D341Med (cell line): ENCODE measurements at regions not wholly inside any gene's neighbourhood (a gene's known extent, or its start where the extent isn't known, plus 50 kb on each side); places are given as distances from the start of the nearest gene placed in this dataset.
"Not testable (repeated sequence)": the region's sequence is repeated elsewhere in the genome, so short reads cannot be mapped to it uniquely, and the experiment has no call there.

Experiments
- DNase-seq: peaks from one replicate; pipeline ENCODE4 v3.0.0; 2012; ENCODE audit warnings: low spot score

- no peak for DNase-seq
Measured at GRCh38 chr6:74715355-74716085, 490.3 kb downstream of the COL12A1 start.

GRCh38 chr6:74713941-74714340 is 491.9 kb downstream of the COL12A1 start:
- no peak for DNase-seq

- no peak for DNase-seq
Measured at GRCh38 chr6:74705451-74705850, 500.4 kb downstream of the COL12A1 start.

- not testable (repeated sequence) for DNase-seq
Measured at GRCh38 chr6:74704540-74704939, 501.3 kb downstream of the COL12A1 start.

GRCh38 chr6:74690365-74690764 is 515.5 kb downstream of the COL12A1 start:
- no peak for DNase-seq

- no peak for DNase-seq
Measured at GRCh38 chr6:74689601-74690000, 516.3 kb downstream of the COL12A1 start.

GRCh38 chr6:74677463-74677862 is 528.4 kb downstream of the COL12A1 start:
- DNase-seq, result no peak

- DNase-seq, result no peak
Measured at GRCh38 chr6:74676906-74677305, 528.9 kb downstream of the COL12A1 start.

GRCh38 chr6:74674377-74674776 is 531.5 kb downstream of the COL12A1 start:
- no peak for DNase-seq

- no peak for DNase-seq
Measured at GRCh38 chr6:74671558-74672025, 534.3 kb downstream of the COL12A1 start.

GRCh38 chr6:74658391-74658790 is 547.5 kb downstream of the COL12A1 start:
- no peak for DNase-seq

GRCh38 chr6:74657931-74658330 is 547.9 kb downstream of the COL12A1 start:
- no peak for DNase-seq

- no peak for DNase-seq
Measured at GRCh38 chr6:74657011-74657410, 548.8 kb downstream of the COL12A1 start.

- DNase-seq, result no peak
Measured at GRCh38 chr6:74656453-74656852, 549.4 kb downstream of the COL12A1 start.

- no peak for DNase-seq
Measured at GRCh38 chr6:74654296-74654695, 551.6 kb downstream of the COL12A1 start.

GRCh38 chr6:74651948-74652842 is 553.7 kb downstream of the COL12A1 start:
- no peak for DNase-seq

GRCh38 chr6:74650668-74651067 is 555.2 kb downstream of the COL12A1 start:
- DNase-seq, result no peak

GRCh38 chr6:74646461-74646860 is 559.4 kb downstream of the COL12A1 start:
- no peak for DNase-seq

- DNase-seq, result no peak
Measured at GRCh38 chr6:74645108-74645849, 560.6 kb downstream of the COL12A1 start.

GRCh38 chr6:74642101-74642500 is 563.8 kb downstream of the COL12A1 start:
- no peak for DNase-seq

- DNase-seq, result no peak
Measured at GRCh38 chr6:74638412-74638811, 567.4 kb downstream of the COL12A1 start.

GRCh38 chr6:74632196-74632875 is 573.5 kb downstream of the COL12A1 start:
- no peak for DNase-seq
